Activated CD8-positive, alpha-beta memory T cell treated with anti-CD3 and anti-CD28 coated beads, Interleukin-2, amount 50 U/mL, for 1 hour (primary cell): ENCODE measurements at regions not wholly inside any gene's neighbourhood (a gene's known extent, or its start where the extent isn't known, plus 50 kb on each side); places are given as distances from the start of the nearest gene placed in this dataset.
"Not testable (repeated sequence)": the region's sequence is repeated elsewhere in the genome, so short reads cannot be mapped to it uniquely, and the experiment has no call there.

Source experiments
- DNase-seq: peaks from one replicate; pipeline ENCODE4 v3.0.0-alpha.2; 2020; ENCODE audit errors: extremely low read depth

- no peak for DNase-seq
These were observed 672.2 kb downstream of the EPM2A start for GRCh38 chr6:145063091-145063490.

- no peak for DNase-seq
These were observed 667.9 kb downstream of the EPM2A start for GRCh38 chr6:145067430-145067829.

- DNase-seq = no peak
These were observed 666.7 kb downstream of the EPM2A start for GRCh38 chr6:145068577-145068976.

- DNase-seq = no peak
These were observed 665.4 kb downstream of the EPM2A start for GRCh38 chr6:145069966-145070365.

GRCh38 chr6:145070791-145071190, 664.5 kb downstream of the EPM2A start:
- DNase-seq = no peak

- no peak for DNase-seq
These were observed 663.5 kb downstream of the EPM2A start for GRCh38 chr6:145071836-145072235.

GRCh38 chr6:145073811-145074210, 661.5 kb downstream of the EPM2A start:
- no peak for DNase-seq

- no peak for DNase-seq
These were observed 660.5 kb downstream of the EPM2A start for GRCh38 chr6:145074805-145075204.

- DNase-seq = no peak
These were observed 659.9 kb downstream of the EPM2A start for GRCh38 chr6:145075425-145075824.

- no peak for DNase-seq
These were observed 659.0 kb downstream of the EPM2A start for GRCh38 chr6:145076115-145076841.

- DNase-seq = no peak
These were observed 657.9 kb downstream of the EPM2A start for GRCh38 chr6:145077382-145077781.

GRCh38 chr6:145080651-145081050, 654.7 kb downstream of the EPM2A start:
- DNase-seq = no peak

- DNase-seq = no peak
These were observed 653.6 kb downstream of the EPM2A start for GRCh38 chr6:145081677-145082076.

- no peak for DNase-seq
These were observed 653.0 kb downstream of the EPM2A start for GRCh38 chr6:145082359-145082758.

- no peak for DNase-seq
These were observed 649.1 kb downstream of the EPM2A start for GRCh38 chr6:145086197-145086596.

- no peak for DNase-seq
These were observed 648.3 kb downstream of the EPM2A start for GRCh38 chr6:145087034-145087433.

GRCh38 chr6:145090801-145091585, 644.3 kb downstream of the EPM2A start:
- no peak for DNase-seq

- no peak for DNase-seq
These were observed 643.7 kb downstream of the EPM2A start for GRCh38 chr6:145091586-145092142.

- DNase-seq = no peak
These were observed 642.8 kb downstream of the EPM2A start for GRCh38 chr6:145092554-145092953.

GRCh38 chr6:145093226-145093625, 642.1 kb downstream of the EPM2A start:
- no peak for DNase-seq

GRCh38 chr6:145096846-145097245, 638.5 kb downstream of the EPM2A start:
- no peak for DNase-seq

- not testable (repeated sequence) for DNase-seq
These were observed 637.2 kb downstream of the EPM2A start for GRCh38 chr6:145098127-145098526.

- DNase-seq = no peak
These were observed 635.6 kb downstream of the EPM2A start for GRCh38 chr6:145099713-145100112.
